ENCODE measurements at regions not wholly inside any gene's neighbourhood (a gene's known extent, or its start where the extent isn't known, plus 50 kb on each side); places are given as distances from the start of the nearest gene placed in this dataset.

DNA sequence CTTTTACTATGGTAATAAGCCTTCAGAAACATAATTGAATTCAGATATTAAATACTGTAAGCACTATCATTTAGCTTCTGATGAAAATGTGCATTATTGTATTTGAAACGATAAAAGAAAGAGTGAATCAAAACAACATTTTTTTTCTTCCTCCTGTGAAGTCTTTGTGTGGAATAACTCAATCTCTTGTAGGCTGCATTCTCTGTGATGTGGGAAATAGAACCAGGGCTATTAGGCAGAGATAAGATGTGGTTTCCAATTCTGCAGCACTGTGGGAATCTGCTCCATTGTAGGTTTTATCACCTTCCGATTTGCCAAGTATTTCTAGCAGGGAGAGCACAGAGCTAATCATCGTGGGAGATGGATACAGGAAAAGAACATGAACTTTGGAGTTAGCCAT, 624.5 kb downstream of the RBFOX1 start:
- Histone ChIP-seq H3K4me1 (no peaks in the 10 kb centered on the region), H3K4me3 (no peak overlapping the region), H3K27me3 (peaks cover 0 to 13% (median 0%) of the 10 kb centered on the region in 9 donors), H3K9me3 (no peaks in the 10 kb centered on the region), H3K27ac (no peak overlapping the region), H3K36me3 (no peaks in the 10 kb centered on the region)
- 35 to 56% (median 41%) methylated on average over 3 of the region's 3 CpGs for WGBS, 4 donors
- intact Hi-C loops (cut with DNase I), result no loop called here
- ATAC-seq (no peak), DNase-seq (no peak)
- no peak for TF ChIP-seq POLR2A (IDR thresholded peaks at IDR 0.05)

DNA sequence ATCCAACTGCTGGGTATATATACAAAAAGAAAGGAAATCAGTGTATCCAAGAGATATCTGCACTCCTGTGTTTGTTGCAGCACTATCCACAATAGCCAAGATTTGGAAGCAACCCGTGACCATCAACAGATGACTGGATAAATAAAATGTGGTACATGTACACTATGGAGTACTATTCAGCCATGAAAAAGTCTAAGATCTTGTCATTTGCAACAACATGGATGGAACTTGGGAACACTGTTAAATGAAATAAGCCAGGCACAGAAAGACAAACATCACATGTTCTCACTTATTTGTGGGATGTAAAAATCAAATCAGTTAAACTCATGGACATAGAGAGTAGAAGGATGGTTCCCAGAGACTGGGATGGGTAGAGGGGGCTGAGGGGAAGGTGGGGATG, 620.7 kb downstream of the RBFOX1 start:
- H3K27ac ChIP-seq, result no peak overlapping the region
- DNase-seq (no peak), ATAC-seq (no peak)
- peaks cover 0 to 7% (median 0%) of the 10 kb centered on the region in 9 donors for H3K27me3 ChIP-seq
- H3K36me3 ChIP-seq, result no peaks in the 10 kb centered on the region
- intact Hi-C loops (cut with DNase I), result no loop called here
- no peak for TF ChIP-seq POLR2A (IDR thresholded peaks at IDR 0.05)
- TF ChIP-seq, protein P1, sequence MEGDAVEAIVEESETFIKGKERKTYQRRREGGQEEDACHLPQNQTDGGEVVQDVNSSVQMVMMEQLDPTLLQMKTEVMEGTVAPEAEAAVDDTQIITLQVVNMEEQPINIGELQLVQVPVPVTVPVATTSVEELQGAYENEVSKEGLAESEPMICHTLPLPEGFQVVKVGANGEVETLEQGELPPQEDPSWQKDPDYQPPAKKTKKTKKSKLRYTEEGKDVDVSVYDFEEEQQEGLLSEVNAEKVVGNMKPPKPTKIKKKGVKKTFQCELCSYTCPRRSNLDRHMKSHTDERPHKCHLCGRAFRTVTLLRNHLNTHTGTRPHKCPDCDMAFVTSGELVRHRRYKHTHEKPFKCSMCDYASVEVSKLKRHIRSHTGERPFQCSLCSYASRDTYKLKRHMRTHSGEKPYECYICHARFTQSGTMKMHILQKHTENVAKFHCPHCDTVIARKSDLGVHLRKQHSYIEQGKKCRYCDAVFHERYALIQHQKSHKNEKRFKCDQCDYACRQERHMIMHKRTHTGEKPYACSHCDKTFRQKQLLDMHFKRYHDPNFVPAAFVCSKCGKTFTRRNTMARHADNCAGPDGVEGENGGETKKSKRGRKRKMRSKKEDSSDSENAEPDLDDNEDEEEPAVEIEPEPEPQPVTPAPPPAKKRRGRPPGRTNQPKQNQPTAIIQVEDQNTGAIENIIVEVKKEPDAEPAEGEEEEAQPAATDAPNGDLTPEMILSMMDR (IDR thresholded peaks at IDR 0.05), result no peak
- 58 to 81% (median 69%) methylated on average over 1 of the region's 1 CpG for WGBS, 4 donors
- H3K4me3 ChIP-seq, result no peak overlapping the region
- no peaks in the 10 kb centered on the region for H3K9me3 ChIP-seq
- H3K4me1 ChIP-seq, result no peaks in the 10 kb centered on the region

DNA sequence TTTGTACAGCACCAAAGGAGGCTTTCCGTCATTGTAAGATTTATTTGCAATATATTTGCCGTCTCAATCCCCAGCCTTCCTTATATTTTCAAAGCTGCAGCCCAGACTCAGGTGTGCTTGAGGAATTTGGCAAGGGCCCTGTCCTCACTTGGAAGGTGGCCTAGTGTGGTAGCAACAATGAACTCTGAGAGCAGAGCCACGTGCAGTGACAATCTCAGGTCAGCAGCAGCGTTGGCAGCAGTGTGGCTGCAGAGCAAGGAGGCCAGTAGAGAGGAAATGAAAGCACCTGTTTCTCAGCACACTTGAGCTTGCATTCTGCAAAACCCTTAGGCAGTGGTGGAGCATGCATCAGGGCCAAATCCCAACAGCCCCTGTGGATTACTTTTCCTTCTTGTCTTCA, 613.5 kb downstream of the RBFOX1 start:
- Histone ChIP-seq H3K4me3 (no peak overlapping the region), H3K27me3 (no peaks in the 10 kb centered on the region), H3K4me1 (no peaks in the 10 kb centered on the region), H3K27ac (no peak overlapping the region), H3K9me3 (no peaks in the 10 kb centered on the region), H3K36me3 (no peaks in the 10 kb centered on the region)
- ATAC-seq, result no peak
- TF ChIP-seq, protein P1 (IDR thresholded peaks at IDR 0.05), result no peak
- no peak for TF ChIP-seq POLR2A (IDR thresholded peaks at IDR 0.05)
- intact Hi-C loops (cut with DNase I), result no loop called here
- DNase-seq, result no peak
- 59 to 73% (median 67%) methylated on average over 4 of the region's 4 CpGs for WGBS, 4 donors

DNA sequence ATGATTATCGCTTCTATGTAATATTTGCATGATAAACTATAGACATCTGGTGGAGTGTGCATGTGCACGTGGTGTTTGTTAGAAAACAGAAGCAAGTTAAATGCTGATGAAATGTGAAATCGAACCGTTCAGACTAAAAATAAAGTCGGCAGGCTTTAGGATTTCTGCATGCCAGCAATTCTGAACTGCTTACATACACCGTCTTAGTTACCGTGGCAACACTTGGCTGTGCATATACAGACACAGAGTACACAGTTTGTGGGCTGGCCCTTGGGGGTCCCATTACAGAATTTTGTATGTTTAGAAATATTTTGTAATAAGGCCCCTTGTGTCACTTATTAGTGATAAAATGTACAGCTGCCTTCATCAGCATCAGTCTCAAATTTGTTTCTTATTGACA, 605.5 kb downstream of the RBFOX1 start:
- intact Hi-C loops (cut with DNase I), result no loop called here
- peaks cover 0 to 3% (median 0%) of the 10 kb centered on the region in 12 donors for H3K9me3 ChIP-seq
- H3K4me3 ChIP-seq, result no peak overlapping the region
- H3K27me3 ChIP-seq, result no peaks in the 10 kb centered on the region
- no peaks in the 10 kb centered on the region for H3K36me3 ChIP-seq
- no peak overlapping the region for H3K27ac ChIP-seq
- TF ChIP-seq, protein P1 (IDR thresholded peaks at IDR 0.05), result no peak
- TF ChIP-seq POLR2A (IDR thresholded peaks at IDR 0.05), result no peak
- ATAC-seq (no peak), DNase-seq (no peak)
- no peaks in the 10 kb centered on the region for H3K4me1 ChIP-seq
- WGBS, 4 donors, result 45 to 63% (median 55%) methylated on average over 7 of the region's 7 CpGs

DNA sequence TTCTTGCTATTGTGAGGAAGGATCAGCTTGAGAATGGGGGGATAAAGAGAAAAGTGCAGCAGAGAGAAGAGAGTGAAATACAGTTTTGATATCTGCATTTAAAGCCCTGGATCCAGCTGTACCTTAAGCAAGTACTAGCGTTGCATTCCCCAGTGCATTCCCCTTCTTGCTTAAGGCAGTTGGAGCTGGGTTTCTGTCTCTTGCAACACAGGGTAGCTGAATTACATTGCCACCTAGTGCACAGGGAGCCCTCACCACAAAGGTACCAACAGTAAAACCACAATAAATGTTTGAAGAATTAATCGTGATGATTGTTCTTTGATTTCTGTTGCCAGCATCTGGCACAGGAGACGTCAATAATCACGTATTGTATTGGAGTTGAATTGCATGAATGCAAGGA, 588.7 kb downstream of the RBFOX1 start:
- H3K36me3 ChIP-seq, result no peaks in the 10 kb centered on the region
- no peak for TF ChIP-seq POLR2A (IDR thresholded peaks at IDR 0.05)
- TF ChIP-seq, protein P1 (IDR thresholded peaks at IDR 0.05), result peak in 3 of 12 donors; percentile 8 to 9 (median 8)
- no peaks in the 10 kb centered on the region for H3K4me1 ChIP-seq
- DNase-seq (no peak), ATAC-seq (peak in 1 of 4 donors; percentile 32)
- no peak overlapping the region for H3K4me3 ChIP-seq
- H3K27ac ChIP-seq, result no peak overlapping the region
- intact Hi-C loops (cut with DNase I), result loop anchor here in 1 of 10 donors (10.0 kb wide), 1 partner anchor 657 kb away; no protein-coding TSS in a partner anchor
- H3K27me3 ChIP-seq, result no peaks in the 10 kb centered on the region
- H3K9me3 ChIP-seq, result no peaks in the 10 kb centered on the region
- WGBS, 4 donors, result 53 to 65% (median 59%) methylated on average over 4 of the region's 4 CpGs
